ENCODE measurements at regions not wholly inside any gene's neighbourhood (a gene's known extent, or its start where the extent isn't known, plus 50 kb on each side); places are given as distances from the start of the nearest gene placed in this dataset.

DNA sequence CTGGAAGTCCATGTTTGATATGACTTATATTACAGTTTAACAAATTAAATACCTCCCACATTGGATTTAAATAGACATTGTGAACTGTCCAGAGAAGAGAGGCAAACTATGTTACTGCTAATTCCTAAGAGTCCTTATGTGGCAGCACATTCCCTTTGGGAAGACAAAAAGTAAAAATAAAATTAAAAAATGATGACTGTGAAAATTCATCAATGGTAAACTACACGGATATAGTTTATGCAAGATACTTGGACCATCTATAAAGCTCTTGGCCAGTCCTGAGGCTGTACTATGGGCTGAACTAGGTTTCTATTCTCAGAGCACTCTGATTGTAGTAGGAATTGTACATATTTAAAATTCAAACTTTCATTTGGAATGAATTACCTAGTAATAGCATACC, 206.4 kb downstream of the LRRK2 start:
- H3K4me1 Mint-ChIP-seq (ENCODE audit: unreplicated experiment): no peaks in the 10 kb centered on the region
- no peaks in the 10 kb centered on the region for H3K27me3 Mint-ChIP-seq
- H3K36me3 Mint-ChIP-seq: no peaks in the 10 kb centered on the region
- H3K27ac Mint-ChIP-seq: no peak overlapping the region
- TF ChIP-seq, protein P1, sequence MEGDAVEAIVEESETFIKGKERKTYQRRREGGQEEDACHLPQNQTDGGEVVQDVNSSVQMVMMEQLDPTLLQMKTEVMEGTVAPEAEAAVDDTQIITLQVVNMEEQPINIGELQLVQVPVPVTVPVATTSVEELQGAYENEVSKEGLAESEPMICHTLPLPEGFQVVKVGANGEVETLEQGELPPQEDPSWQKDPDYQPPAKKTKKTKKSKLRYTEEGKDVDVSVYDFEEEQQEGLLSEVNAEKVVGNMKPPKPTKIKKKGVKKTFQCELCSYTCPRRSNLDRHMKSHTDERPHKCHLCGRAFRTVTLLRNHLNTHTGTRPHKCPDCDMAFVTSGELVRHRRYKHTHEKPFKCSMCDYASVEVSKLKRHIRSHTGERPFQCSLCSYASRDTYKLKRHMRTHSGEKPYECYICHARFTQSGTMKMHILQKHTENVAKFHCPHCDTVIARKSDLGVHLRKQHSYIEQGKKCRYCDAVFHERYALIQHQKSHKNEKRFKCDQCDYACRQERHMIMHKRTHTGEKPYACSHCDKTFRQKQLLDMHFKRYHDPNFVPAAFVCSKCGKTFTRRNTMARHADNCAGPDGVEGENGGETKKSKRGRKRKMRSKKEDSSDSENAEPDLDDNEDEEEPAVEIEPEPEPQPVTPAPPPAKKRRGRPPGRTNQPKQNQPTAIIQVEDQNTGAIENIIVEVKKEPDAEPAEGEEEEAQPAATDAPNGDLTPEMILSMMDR (conservative IDR thresholded peaks at IDR 0.05): no peak
- no peak overlapping the region for H3K4me3 Mint-ChIP-seq
- DNase-seq (ENCODE audit: extremely low spot score, unreplicated experiment): no peak
- no peaks in the 10 kb centered on the region for H3K9me3 Mint-ChIP-seq

- TF ChIP-seq, protein P1 (conservative IDR thresholded peaks at IDR 0.05): no peak
- H3K9me3 Mint-ChIP-seq: no peaks in the 10 kb centered on the region
- no peak for DNase-seq (ENCODE audit: extremely low spot score, unreplicated experiment)
- H3K4me1 Mint-ChIP-seq (ENCODE audit: unreplicated experiment): no peaks in the 10 kb centered on the region
- no peaks in the 10 kb centered on the region for H3K36me3 Mint-ChIP-seq
- no peak overlapping the region for H3K27ac Mint-ChIP-seq
- no peaks in the 10 kb centered on the region for H3K27me3 Mint-ChIP-seq
- H3K4me3 Mint-ChIP-seq: no peak overlapping the region
These were observed 210.5 kb downstream of the LRRK2 start for GRCh38 chr12:40435251-40435650.

DNA sequence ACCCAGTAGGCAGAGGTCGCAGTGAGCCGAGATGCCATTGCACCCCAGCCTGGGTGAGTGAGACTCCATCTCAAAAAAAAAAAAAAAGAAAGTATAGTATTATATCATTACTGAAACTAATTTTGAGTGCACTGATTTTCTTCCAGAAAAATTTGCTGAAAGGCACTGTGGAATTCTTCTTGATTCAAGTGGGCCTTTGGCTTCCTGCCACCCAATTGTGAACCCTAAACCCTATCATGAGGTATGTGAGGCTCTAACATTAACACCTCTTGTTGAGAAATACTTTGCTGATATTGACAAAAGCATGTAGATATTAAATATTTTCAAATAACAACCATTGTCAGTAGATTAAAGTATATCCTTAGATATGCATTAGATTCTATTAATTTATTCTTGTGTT, 211.2 kb downstream of the LRRK2 start:
- TF ChIP-seq, protein P1 (conservative IDR thresholded peaks at IDR 0.05): no peak
- no peaks in the 10 kb centered on the region for H3K27me3 Mint-ChIP-seq
- no peak for DNase-seq (ENCODE audit: extremely low spot score, unreplicated experiment)
- no peaks in the 10 kb centered on the region for H3K9me3 Mint-ChIP-seq
- no peaks in the 10 kb centered on the region for H3K4me1 Mint-ChIP-seq (ENCODE audit: unreplicated experiment)
- no peak overlapping the region for H3K27ac Mint-ChIP-seq
- H3K36me3 Mint-ChIP-seq: no peaks in the 10 kb centered on the region
- no peak overlapping the region for H3K4me3 Mint-ChIP-seq

GRCh38 chr12:40436564-40436963, 211.8 kb downstream of the LRRK2 start:
- Mint-ChIP-seq H3K4me1 (ENCODE audit: unreplicated experiment) (no peaks in the 10 kb centered on the region), H3K36me3 (no peaks in the 10 kb centered on the region), H3K27me3 (no peaks in the 10 kb centered on the region), H3K4me3 (no peak overlapping the region), H3K9me3 (no peaks in the 10 kb centered on the region), H3K27ac (no peak overlapping the region)
- DNase-seq (ENCODE audit: extremely low spot score, unreplicated experiment): no peak
- TF ChIP-seq, protein P1 (conservative IDR thresholded peaks at IDR 0.05): no peak

GRCh38 chr12:40439771-40440492, 215.1 kb downstream of the LRRK2 start:
- Mint-ChIP-seq H3K27ac (no peak overlapping the region), H3K4me3 (no peak overlapping the region), H3K36me3 (no peaks in the 10 kb centered on the region), H3K9me3 (no peaks in the 10 kb centered on the region), H3K27me3 (no peaks in the 10 kb centered on the region), H3K4me1 (ENCODE audit: unreplicated experiment) (no peaks in the 10 kb centered on the region)
- DNase-seq (ENCODE audit: extremely low spot score, unreplicated experiment): no peak
- TF ChIP-seq, protein P1 (conservative IDR thresholded peaks at IDR 0.05): no peak
